SK-N-SH (cell line): ENCODE measurements at regions not wholly inside any gene's neighbourhood (a gene's known extent, or its start where the extent isn't known, plus 50 kb on each side); places are given as distances from the start of the nearest gene placed in this dataset.

Source experiments
- CTCF ChIA-PET: fragments of 300-600, 350-600 bp; formaldehyde crosslinking; extraction: SDS; loops from one replicate; lab custom pipeline; 2021; lab: Yijun Ruan, JAX
- POLR2A ChIA-PET: fragments of 350-600 bp; sonication (Branson Sonifier 250); formaldehyde crosslinking; extraction: SDS; loops from one replicate; lab custom pipeline; 2020; ENCODE audit warnings: antibody characterized with exemption, inconsistent platforms; lab: Yijun Ruan, JAX
- DNase-seq: peaks from one replicate; pipeline ENCODE4 v3.0.0; 2012
- H2AFZ ChIP-seq: fragments of 200-600 bp; sonication (generic); 2 replicates; pipeline ENCODE4 v1.8.1; 2016; ENCODE audit warnings: antibody characterized with exemption, mild to moderate bottlenecking, low read depth
- H3F3A ChIP-seq: fragments of 200-600 bp; sonication (generic); replicated peaks from 2 replicates; pipeline ENCODE3; 2016; ENCODE audit warnings: antibody characterized with exemption, mild to moderate bottlenecking; ENCODE audit not compliant: insufficient read depth
- H3K27ac ChIP-seq, 2 experiments: fragments of 200-500 bp in 1 of 2; fragments of 200-600 bp in 1 of 2; sonication (Bioruptor generic) in 1 of 2; sonication (generic), shearing (Covaris generic) in 1 of 2; 2 replicates each; pipeline versions ENCODE4 v1.5.1 to v1.6.1; 2014 to 2016; ENCODE audit warnings: low read depth in 2 of 2, inconsistent platforms in 1 of 2, low read length in 1 of 2, mild to moderate bottlenecking in 1 of 2, mixed read lengths in 1 of 2
- H3K27me3 ChIP-seq: fragments of 200-600 bp; sonication (generic), shearing (Covaris generic); 2 replicates; pipeline ENCODE4 v1.6.1; 2016; ENCODE audit warnings: mixed run types; ENCODE audit not compliant: insufficient read depth
- H3K36me3 ChIP-seq, 2 experiments: fragments of 200-500 bp in 1 of 2; fragments of 200-600 bp in 1 of 2; sonication (Bioruptor generic) in 1 of 2; sonication (generic) in 1 of 2; replicated peaks in 1 of 2; 2 replicates each; pipeline versions ENCODE3 to v1.5.1; 2014 to 2016; ENCODE audit warnings: low read length in 1 of 2, mild to moderate bottlenecking in 1 of 2; ENCODE audit not compliant: insufficient read depth in 2 of 2, control insufficient read depth in 1 of 2
- H3K4me1 ChIP-seq, 2 experiments: fragments of 200-500 bp in 1 of 2; fragments of 200-600 bp in 1 of 2; sonication (Bioruptor generic) in 1 of 2; sonication (generic), shearing (Covaris generic) in 1 of 2; 2 replicates each; pipeline versions ENCODE4 v1.5.1 to v1.6.1; 2014 to 2016; ENCODE audit warnings: low read depth in 1 of 2, low read length in 1 of 2, mixed run types in 1 of 2; ENCODE audit not compliant: insufficient read depth in 2 of 2, control insufficient read depth in 1 of 2
- H3K4me2 ChIP-seq: fragments of 200-600 bp; sonication (generic), shearing (Covaris generic); 2 replicates; pipeline ENCODE4 v1.6.1; 2017; ENCODE audit warnings: mixed run types
- H3K4me3 ChIP-seq, 2 experiments: fragments of 200-500 bp in 1 of 2; fragments of 200-600 bp in 1 of 2; sonication (Bioruptor generic) in 1 of 2; sonication (generic), shearing (Covaris generic) in 1 of 2; 2 replicates each; pipeline versions ENCODE4 v1.5.1 to v1.8.1; 2014 to 2016; ENCODE audit warnings: low read depth in 2 of 2, inconsistent platforms in 1 of 2, low read length in 1 of 2, mild to moderate bottlenecking in 1 of 2, mixed read lengths in 1 of 2, moderate library complexity in 1 of 2
- H3K79me2 ChIP-seq: fragments of 200-600 bp; sonication (generic); 2 replicates; pipeline ENCODE4 v1.8.1; 2017; ENCODE audit warnings: mild to moderate bottlenecking; ENCODE audit not compliant: insufficient read depth
- H3K9ac ChIP-seq: fragments of 200-600 bp; sonication (generic); 2 replicates; pipeline ENCODE4 v1.6.1; 2017; ENCODE audit warnings: mixed run types
- H3K9me2 ChIP-seq: fragments of 200-600 bp; sonication (generic); 2 replicates; pipeline ENCODE4 v1.6.1; 2017; ENCODE audit warnings: mixed run types
- H3K9me3 ChIP-seq: fragments of 200-600 bp; sonication (generic); 2 replicates; pipeline ENCODE4 v1.6.1; 2017; ENCODE audit warnings: mixed run types, mild to moderate bottlenecking, moderate library complexity
- H4K20me1 ChIP-seq: fragments of 200-600 bp; sonication (generic); 2 replicates; pipeline ENCODE4 v1.6.1; 2017; ENCODE audit warnings: mild to moderate bottlenecking, mixed run types; ENCODE audit not compliant: insufficient read depth
- ELF1 ChIP-seq: IDR thresholded peaks from 2 replicates; pipeline ENCODE4 v1.4.0; 2012
- EZH2phosphoT487 ChIP-seq: fragments of 200-600 bp; sonication (generic); IDR thresholded peaks from 2 replicates; pipeline ENCODE4 v1.6.1; 2017; ENCODE audit warnings: low read depth, mixed run types, mild to moderate bottlenecking, antibody characterized with exemption, moderate library complexity, borderline replicate concordance
- FOSL2 ChIP-seq: IDR thresholded peaks from 2 replicates; pipeline ENCODE4 v1.4.0; 2012; ENCODE audit warnings: low read depth, mild to moderate bottlenecking, moderate library complexity, borderline replicate concordance
- FOXJ3 ChIP-seq: sonication (generic); formaldehyde crosslinking; IDR thresholded peaks from 2 replicates; pipeline ENCODE4 v1.5.1; 2020; ENCODE audit warnings: mild to moderate bottlenecking, missing genetic modification reagents
- GABPA ChIP-seq: IDR thresholded peaks from 2 replicates; pipeline ENCODE4 v1.4.0; 2012; ENCODE audit warnings: low read depth, mild to moderate bottlenecking
- GATA2 ChIP-seq: sonication (generic); formaldehyde crosslinking; IDR thresholded peaks from 2 replicates; pipeline ENCODE4 v1.5.0; 2020; ENCODE audit warnings: mild to moderate bottlenecking, missing genetic modification reagents
- JUND ChIP-seq: IDR thresholded peaks from 2 replicates; pipeline ENCODE4 v1.4.0; 2012
- MEF2A ChIP-seq: IDR thresholded peaks from 2 replicates; pipeline ENCODE4 v1.4.0; 2012; ENCODE audit warnings: low read depth, borderline replicate concordance
- NRF1 ChIP-seq: IDR thresholded peaks from 2 replicates; pipeline ENCODE4 v1.6.1; 2012; ENCODE audit warnings: low read depth, mild to moderate bottlenecking, low read length
- POLR2AphosphoS5 ChIP-seq: IDR thresholded peaks from 2 replicates; pipeline ENCODE4 v1.6.1; 2012; ENCODE audit warnings: low read depth, low read length
- RAD21 ChIP-seq: IDR thresholded peaks from 2 replicates; pipeline ENCODE4 v1.6.1; 2012; ENCODE audit warnings: mild to moderate bottlenecking, low read length
- SMC3 ChIP-seq: IDR thresholded peaks from 2 replicates; pipeline ENCODE4 v1.6.1; 2012; ENCODE audit warnings: low read depth, low read length, improper control_type of control experiment
- TAF1 ChIP-seq: IDR thresholded peaks from 2 replicates; pipeline ENCODE4 v1.6.1; 2012; ENCODE audit warnings: low read depth, mild to moderate bottlenecking, low read length, moderate library complexity, borderline replicate concordance
- TCF12 ChIP-seq: IDR thresholded peaks from 2 replicates; pipeline ENCODE4 v1.4.0; 2012
- YY1 ChIP-seq: IDR thresholded peaks from 2 replicates; pipeline ENCODE4 v1.4.0; 2012; ENCODE audit warnings: low read depth, mild to moderate bottlenecking
- WGBS: methylation state at CpG from one replicate; pipeline ENCODE4 v1.1.6; 2017; ENCODE audit warnings: low lambda C conversion rate; 5-methylcytosine and 5-hydroxymethylcytosine counted together
- TF ChIP-seq, protein P1 (sequence below): fragments of 200-600 bp; sonication (generic); IDR thresholded peaks from 2 replicates; pipeline ENCODE4 v1.6.1; 2017; ENCODE audit warnings: antibody characterized with exemption, mild to moderate bottlenecking, moderate library complexity
- TF ChIP-seq, protein P2 (sequence below): IDR thresholded peaks from 2 replicates; pipeline ENCODE4; 2012
- TF ChIP-seq, protein P3 (sequence below): IDR thresholded peaks from 2 replicates; pipeline ENCODE4 v1.6.1; 2012; ENCODE audit warnings: mild to moderate bottlenecking, low read depth, low read length, moderate library complexity
- TF ChIP-seq, protein P4 (sequence below): IDR thresholded peaks from 2 replicates; pipeline ENCODE4 v1.4.0; 2012; ENCODE audit warnings: low read depth, borderline replicate concordance
- TF ChIP-seq, protein P5 (sequence below): IDR thresholded peaks from 2 replicates; pipeline ENCODE4 v1.4.0; 2012; ENCODE audit warnings: low read depth

DNA sequence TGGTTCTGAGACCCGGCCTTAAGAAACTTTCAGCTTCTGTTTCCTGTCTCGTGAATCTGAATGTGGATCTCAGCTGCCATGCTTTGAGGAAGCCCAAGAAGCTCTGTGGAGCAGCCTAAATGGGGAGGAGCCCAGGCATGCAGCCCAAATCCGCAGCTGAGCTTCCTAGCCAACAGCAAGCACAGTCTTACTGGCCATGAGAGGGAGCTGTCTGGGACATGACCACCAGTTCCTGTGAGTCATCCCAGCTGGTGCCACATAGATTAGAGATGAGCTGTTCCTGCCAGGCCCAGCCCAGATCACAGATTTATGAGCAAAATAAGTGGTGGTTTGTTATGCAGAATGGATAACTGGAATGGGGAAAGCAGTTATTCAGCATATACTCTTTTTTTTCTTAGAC is 224.4 kb upstream of the APCDD1 start:
- Histone ChIP-seq H2AFZ (no peak overlapping the region), H3K4me1 (peaks cover 0 to 2% of the 10 kb centered on the region in 2 experiments; a peak in 2 of 4 replicates), H3K9me2 (no peaks in the 10 kb centered on the region), H3K4me2 (no peak overlapping the region), H3F3A (peaks cover 8% of the 10 kb centered on the region), H3K27ac (no peak overlapping the region), H3K9me3 (peaks cover 4% of the 10 kb centered on the region; the same call in 1 of the 2 replicates), H3K36me3 (no peaks in the 10 kb centered on the region), H3K79me2 (no peaks in the 10 kb centered on the region), H3K4me3 (no peak overlapping the region), H3K9ac (no peak overlapping the region), H3K27me3 (no peaks in the 10 kb centered on the region), H4K20me1 (no peaks in the 10 kb centered on the region)
- WGBS, result 62% methylated on average over 2 of the region's 3 CpGs
- no peak for TF ChIP-seq ELF1
- TF ChIP-seq, protein P1, sequence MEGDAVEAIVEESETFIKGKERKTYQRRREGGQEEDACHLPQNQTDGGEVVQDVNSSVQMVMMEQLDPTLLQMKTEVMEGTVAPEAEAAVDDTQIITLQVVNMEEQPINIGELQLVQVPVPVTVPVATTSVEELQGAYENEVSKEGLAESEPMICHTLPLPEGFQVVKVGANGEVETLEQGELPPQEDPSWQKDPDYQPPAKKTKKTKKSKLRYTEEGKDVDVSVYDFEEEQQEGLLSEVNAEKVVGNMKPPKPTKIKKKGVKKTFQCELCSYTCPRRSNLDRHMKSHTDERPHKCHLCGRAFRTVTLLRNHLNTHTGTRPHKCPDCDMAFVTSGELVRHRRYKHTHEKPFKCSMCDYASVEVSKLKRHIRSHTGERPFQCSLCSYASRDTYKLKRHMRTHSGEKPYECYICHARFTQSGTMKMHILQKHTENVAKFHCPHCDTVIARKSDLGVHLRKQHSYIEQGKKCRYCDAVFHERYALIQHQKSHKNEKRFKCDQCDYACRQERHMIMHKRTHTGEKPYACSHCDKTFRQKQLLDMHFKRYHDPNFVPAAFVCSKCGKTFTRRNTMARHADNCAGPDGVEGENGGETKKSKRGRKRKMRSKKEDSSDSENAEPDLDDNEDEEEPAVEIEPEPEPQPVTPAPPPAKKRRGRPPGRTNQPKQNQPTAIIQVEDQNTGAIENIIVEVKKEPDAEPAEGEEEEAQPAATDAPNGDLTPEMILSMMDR, result peak; percentile 41; the same call in 1 of the 2 replicates
- no peak for TF ChIP-seq NRF1
- no peak for TF ChIP-seq RAD21
- no peak for TF ChIP-seq EZH2phosphoT487
- peak; percentile 54; the same call in 1 of the 2 replicates for TF ChIP-seq JUND
- no peak for TF ChIP-seq GABPA
- peak; percentile 71; the same call in 1 of the 2 replicates for TF ChIP-seq YY1
- peak; percentile 62; the same call in 1 of the 2 replicates for TF ChIP-seq FOSL2
- TF ChIP-seq TCF12, result peak; percentile 51; the same call in 1 of the 2 replicates
- TF ChIP-seq POLR2AphosphoS5, result no peak
- TF ChIP-seq, protein P2, sequence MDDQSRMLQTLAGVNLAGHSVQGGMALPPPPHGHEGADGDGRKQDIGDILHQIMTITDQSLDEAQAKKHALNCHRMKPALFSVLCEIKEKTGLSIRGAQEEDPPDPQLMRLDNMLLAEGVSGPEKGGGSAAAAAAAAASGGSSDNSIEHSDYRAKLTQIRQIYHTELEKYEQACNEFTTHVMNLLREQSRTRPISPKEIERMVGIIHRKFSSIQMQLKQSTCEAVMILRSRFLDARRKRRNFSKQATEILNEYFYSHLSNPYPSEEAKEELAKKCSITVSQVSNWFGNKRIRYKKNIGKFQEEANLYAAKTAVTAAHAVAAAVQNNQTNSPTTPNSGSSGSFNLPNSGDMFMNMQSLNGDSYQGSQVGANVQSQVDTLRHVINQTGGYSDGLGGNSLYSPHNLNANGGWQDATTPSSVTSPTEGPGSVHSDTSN, result peak; percentile 75
- DNase-seq, result no peak
- CTCF ChIA-PET, result no interaction called here
- POLR2A ChIA-PET, result no interaction called here

DNA sequence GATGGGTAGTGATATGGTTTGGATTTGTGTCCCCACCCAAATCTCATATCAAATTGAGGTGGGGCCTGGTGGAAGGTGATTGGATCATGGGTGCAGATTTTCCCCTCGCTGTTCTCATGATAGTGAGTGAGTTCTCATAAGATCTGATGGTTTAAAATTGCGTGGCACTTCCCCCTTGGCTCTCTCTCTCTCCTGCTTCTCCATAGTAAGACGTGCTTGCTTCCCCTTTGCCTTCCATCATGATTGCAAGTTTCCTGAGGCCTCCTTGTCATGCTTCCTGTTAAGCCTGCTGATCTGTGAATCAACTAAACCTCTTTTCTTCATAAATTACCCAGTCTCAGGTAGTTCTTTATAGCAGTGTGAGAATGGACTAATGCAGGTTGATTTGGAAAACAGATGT is 223.2 kb upstream of the APCDD1 start:
- Histone ChIP-seq H3K9ac (no peak overlapping the region), H2AFZ (no peak overlapping the region), H3K36me3 (no peaks in the 10 kb centered on the region), H3K27ac (no peak overlapping the region), H3F3A (peaks cover 8% of the 10 kb centered on the region), H3K79me2 (no peaks in the 10 kb centered on the region), H3K9me2 (no peaks in the 10 kb centered on the region), H3K4me2 (no peak overlapping the region), H4K20me1 (no peaks in the 10 kb centered on the region), H3K27me3 (no peaks in the 10 kb centered on the region), H3K4me1 (peaks cover 0 to 4% of the 10 kb centered on the region in 2 experiments; a peak in 2 of 4 replicates), H3K4me3 (no peak overlapping the region), H3K9me3 (peaks cover 4% of the 10 kb centered on the region; the same call in 1 of the 2 replicates)
- no peak for DNase-seq
- TF ChIP-seq SMC3 (no peak), NRF1 (no peak), GATA2 (CRISPR knock-in tag) (no peak), JUND (no peak), POLR2AphosphoS5 (no peak), FOXJ3 (CRISPR knock-in tag) (no peak), TAF1 (no peak), MEF2A (no peak)
- TF ChIP-seq, protein P3, sequence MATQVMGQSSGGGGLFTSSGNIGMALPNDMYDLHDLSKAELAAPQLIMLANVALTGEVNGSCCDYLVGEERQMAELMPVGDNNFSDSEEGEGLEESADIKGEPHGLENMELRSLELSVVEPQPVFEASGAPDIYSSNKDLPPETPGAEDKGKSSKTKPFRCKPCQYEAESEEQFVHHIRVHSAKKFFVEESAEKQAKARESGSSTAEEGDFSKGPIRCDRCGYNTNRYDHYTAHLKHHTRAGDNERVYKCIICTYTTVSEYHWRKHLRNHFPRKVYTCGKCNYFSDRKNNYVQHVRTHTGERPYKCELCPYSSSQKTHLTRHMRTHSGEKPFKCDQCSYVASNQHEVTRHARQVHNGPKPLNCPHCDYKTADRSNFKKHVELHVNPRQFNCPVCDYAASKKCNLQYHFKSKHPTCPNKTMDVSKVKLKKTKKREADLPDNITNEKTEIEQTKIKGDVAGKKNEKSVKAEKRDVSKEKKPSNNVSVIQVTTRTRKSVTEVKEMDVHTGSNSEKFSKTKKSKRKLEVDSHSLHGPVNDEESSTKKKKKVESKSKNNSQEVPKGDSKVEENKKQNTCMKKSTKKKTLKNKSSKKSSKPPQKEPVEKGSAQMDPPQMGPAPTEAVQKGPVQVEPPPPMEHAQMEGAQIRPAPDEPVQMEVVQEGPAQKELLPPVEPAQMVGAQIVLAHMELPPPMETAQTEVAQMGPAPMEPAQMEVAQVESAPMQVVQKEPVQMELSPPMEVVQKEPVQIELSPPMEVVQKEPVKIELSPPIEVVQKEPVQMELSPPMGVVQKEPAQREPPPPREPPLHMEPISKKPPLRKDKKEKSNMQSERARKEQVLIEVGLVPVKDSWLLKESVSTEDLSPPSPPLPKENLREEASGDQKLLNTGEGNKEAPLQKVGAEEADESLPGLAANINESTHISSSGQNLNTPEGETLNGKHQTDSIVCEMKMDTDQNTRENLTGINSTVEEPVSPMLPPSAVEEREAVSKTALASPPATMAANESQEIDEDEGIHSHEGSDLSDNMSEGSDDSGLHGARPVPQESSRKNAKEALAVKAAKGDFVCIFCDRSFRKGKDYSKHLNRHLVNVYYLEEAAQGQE, result no peak
- TF ChIP-seq, protein P4, sequence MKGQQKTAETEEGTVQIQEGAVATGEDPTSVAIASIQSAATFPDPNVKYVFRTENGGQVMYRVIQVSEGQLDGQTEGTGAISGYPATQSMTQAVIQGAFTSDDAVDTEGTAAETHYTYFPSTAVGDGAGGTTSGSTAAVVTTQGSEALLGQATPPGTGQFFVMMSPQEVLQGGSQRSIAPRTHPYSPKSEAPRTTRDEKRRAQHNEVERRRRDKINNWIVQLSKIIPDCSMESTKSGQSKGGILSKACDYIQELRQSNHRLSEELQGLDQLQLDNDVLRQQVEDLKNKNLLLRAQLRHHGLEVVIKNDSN, result no peak
- TF ChIP-seq, protein P5, sequence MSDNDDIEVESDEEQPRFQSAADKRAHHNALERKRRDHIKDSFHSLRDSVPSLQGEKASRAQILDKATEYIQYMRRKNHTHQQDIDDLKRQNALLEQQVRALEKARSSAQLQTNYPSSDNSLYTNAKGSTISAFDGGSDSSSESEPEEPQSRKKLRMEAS, result no peak
- CTCF ChIA-PET, result interaction anchor here (1.7 kb wide), 1 partner anchor 12 kb away, joined by 5 read pairs; no protein-coding TSS in a partner anchor
- 15% methylated on average over 3 of the region's 3 CpGs for WGBS
- POLR2A ChIA-PET, result no interaction called here
